ENCODE measurements at regions not wholly inside any gene's neighbourhood (a gene's known extent, or its start where the extent isn't known, plus 50 kb on each side); places are given as distances from the start of the nearest gene placed in this dataset.

GRCh38 chr16:51577621-51578303 is 426.7 kb upstream of the SALL1 start:
- TF ChIP-seq CTCF (IDR thresholded peaks at IDR 0.05; ENCODE audit: low read depth, low read length): no peak
- no peak for TF ChIP-seq EZH2phosphoT487 (IDR thresholded peaks at IDR 0.05; ENCODE audit: low read depth)
